Ascending aorta (tissue), 2 donors: ENCODE measurements at regions not wholly inside any gene's neighbourhood (a gene's known extent, or its start where the extent isn't known, plus 50 kb on each side); places are given as distances from the start of the nearest gene placed in this dataset.

Source experiments
- DNase-seq, 2 donors: peaks; one replicate each; pipeline ENCODE4 v3.0.0-alpha.2; 2019; ENCODE audit warnings: low spot score in 2 of 2
- H3K27ac ChIP-seq, 2 donors: fragments of 200-600 bp; sonication (generic); one replicate each; pipeline ENCODE4 v1.5.1; 2016 to 2017; ENCODE audit warnings: mild to moderate bottlenecking in 1 of 2
- H3K27me3 ChIP-seq: fragments of 200-600 bp; sonication (generic); one replicate; pipeline ENCODE4 v1.5.1; 2017
- H3K36me3 ChIP-seq, 2 donors: fragments of 200-600 bp; sonication (generic); one replicate each; pipeline ENCODE4 v1.5.1; 2016
- H3K4me1 ChIP-seq, 2 donors: fragments of 200-600 bp; sonication (generic); one replicate each; pipeline ENCODE4 v1.5.1; 2016 to 2017; ENCODE audit warnings: mild to moderate bottlenecking in 1 of 2
- H3K4me3 ChIP-seq, 2 donors: fragments of 200-600 bp; sonication (generic); one replicate each; pipeline ENCODE4 v1.5.1; 2016 to 2017; ENCODE audit warnings: mild to moderate bottlenecking in 1 of 2
- H3K9me3 ChIP-seq, 2 donors: fragments of 200-600 bp; sonication (generic); one replicate each; pipeline ENCODE4 v1.5.1; 2016
- CTCF ChIP-seq, 3 experiments: fragments of 200-600 bp in 2 of 3; fragments of 450-650 bp in 1 of 3; sonication (generic) in 2 of 3; IDR thresholded peaks; one replicate each; pipeline ENCODE4 v1.5.1; 2016 to 2019; ENCODE audit warnings: antibody characterized with exemption in 3 of 3, mild to moderate bottlenecking in 1 of 3, moderate library complexity in 1 of 3
- intact Hi-C: fragments of 100-400 bp; cut with DNase I; formaldehyde crosslinking; loops from one replicate; pipeline ENCODE4 v1.15.1; 2023

GRCh38 chr7:25333296-25333928 is 105.1 kb upstream of the NPVF start:
- Histone ChIP-seq H3K27me3 (no peaks in the 10 kb centered on the region), H3K36me3 (no peaks in the 10 kb centered on the region), H3K4me3 (no peak overlapping the region), H3K27ac (no peak overlapping the region), H3K4me1 (no peaks in the 10 kb centered on the region), H3K9me3 (no peaks in the 10 kb centered on the region)
- intact Hi-C loops: no loop called here
- no peak for TF ChIP-seq CTCF (IDR thresholded peaks at IDR 0.05)
- DNase-seq: no peak

GRCh38 chr7:25347360-25348066 is 119.2 kb upstream of the NPVF start:
- no peak overlapping the region for H3K27ac ChIP-seq
- intact Hi-C loops: no loop called here
- no peaks in the 10 kb centered on the region for H3K9me3 ChIP-seq
- no peaks in the 10 kb centered on the region for H3K27me3 ChIP-seq
- no peak overlapping the region for H3K4me3 ChIP-seq
- H3K4me1 ChIP-seq: no peaks in the 10 kb centered on the region
- H3K36me3 ChIP-seq: no peaks in the 10 kb centered on the region
- no peak for DNase-seq
- TF ChIP-seq CTCF (IDR thresholded peaks at IDR 0.05): no peak

GRCh38 chr7:25348104-25348503 is 119.8 kb upstream of the NPVF start:
- intact Hi-C loops: no loop called here
- Histone ChIP-seq H3K4me3 (no peak overlapping the region), H3K36me3 (no peaks in the 10 kb centered on the region), H3K4me1 (no peaks in the 10 kb centered on the region), H3K27me3 (no peaks in the 10 kb centered on the region), H3K27ac (no peak overlapping the region), H3K9me3 (no peaks in the 10 kb centered on the region)
- DNase-seq: no peak
- no peak for TF ChIP-seq CTCF (IDR thresholded peaks at IDR 0.05)

- intact Hi-C loops: no loop called here
- H3K27ac ChIP-seq: no peak overlapping the region
- no peaks in the 10 kb centered on the region for H3K27me3 ChIP-seq
- no peaks in the 10 kb centered on the region for H3K4me1 ChIP-seq
- DNase-seq: no peak
- no peaks in the 10 kb centered on the region for H3K9me3 ChIP-seq
- no peak for TF ChIP-seq CTCF (IDR thresholded peaks at IDR 0.05)
- no peaks in the 10 kb centered on the region for H3K36me3 ChIP-seq
- H3K4me3 ChIP-seq: no peak overlapping the region
Measured at GRCh38 chr7:25349283-25350017, 121.2 kb upstream of the NPVF start.

GRCh38 chr7:25350041-25350440 is 121.8 kb upstream of the NPVF start:
- Histone ChIP-seq H3K4me3 (no peak overlapping the region), H3K27ac (no peak overlapping the region), H3K4me1 (no peaks in the 10 kb centered on the region), H3K36me3 (no peaks in the 10 kb centered on the region), H3K9me3 (no peaks in the 10 kb centered on the region), H3K27me3 (no peaks in the 10 kb centered on the region)
- intact Hi-C loops: no loop called here
- DNase-seq: no peak
- TF ChIP-seq CTCF (IDR thresholded peaks at IDR 0.05): no peak
